Transverse colon (tissue), 4 donors: ENCODE measurements at regions not wholly inside any gene's neighbourhood (a gene's known extent, or its start where the extent isn't known, plus 50 kb on each side); places are given as distances from the start of the nearest gene placed in this dataset.

Experiments
- DNase-seq: peaks from one replicate; pipeline ENCODE4 v3.0.0-alpha.2; 2019
- H3K27ac ChIP-seq, 4 donors: fragments of 200-600 bp; sonication (generic); 2 replicates each; pipeline ENCODE4 v1.5.1; 2016 to 2018; ENCODE audit warnings: inconsistent platforms in 4 of 4
- H3K27me3 ChIP-seq: fragments of 200-600 bp; sonication (generic); 2 replicates; pipeline ENCODE4 v1.5.1; 2017; ENCODE audit warnings: inconsistent platforms
- H3K36me3 ChIP-seq, 4 donors: fragments of 200-600 bp; sonication (generic); 2 replicates each; pipeline ENCODE4 v1.5.1; 2017 to 2019; ENCODE audit warnings: inconsistent platforms in 4 of 4
- H3K4me1 ChIP-seq, 4 donors: fragments of 200-600 bp; sonication (generic); 2 replicates each; pipeline ENCODE4 v1.5.1; 2017 to 2020; ENCODE audit warnings: inconsistent platforms in 4 of 4
- H3K4me3 ChIP-seq, 4 donors: fragments of 200-600 bp; sonication (generic); 1 replicate in 1 of 4; 2 replicates in 3 of 4; pipeline versions ENCODE4 v1.5.1 to v1.6.1; 2017 to 2019; ENCODE audit warnings: inconsistent platforms in 4 of 4
- H3K9me3 ChIP-seq, 2 donors: fragments of 200-600 bp; sonication (generic); 2 replicates each; pipeline ENCODE4 v1.5.1; 2017 to 2019; ENCODE audit warnings: inconsistent platforms in 2 of 2
- EP300 ChIP-seq: sonication (generic); formaldehyde crosslinking; IDR thresholded peaks from one replicate; pipeline ENCODE4 v1.6.1; 2017; ENCODE audit warnings: antibody characterized with exemption, low read depth
- POLR2A ChIP-seq: fragments of 450-650 bp; IDR thresholded peaks from one replicate; pipeline ENCODE4 v1.6.1; 2016; ENCODE audit warnings: antibody characterized with exemption, mild to moderate bottlenecking, moderate library complexity
- POLR2AphosphoS5 ChIP-seq, 3 donors: sonication (generic); formaldehyde crosslinking; IDR thresholded peaks; one replicate each; pipeline ENCODE4 v1.6.1; 2016; ENCODE audit warnings: antibody characterized with exemption in 3 of 3
- WGBS, 2 donors: methylation state at CpG; one replicate each; pipeline ENCODE4 v1.1.5; 2018; ENCODE audit warnings: low coverage in 1 of 2; 5-methylcytosine and 5-hydroxymethylcytosine counted together
- in situ Hi-C, 4 donors: fragments of 200-750 bp; cut with MboI; loops; one replicate each; pipeline versions ENCODE4 v1.15.0 to v1.15.1; 2017; ENCODE audit warnings: low sequenced_read_pairs in 3 of 4, low pct_ligation_motif_present in 1 of 4, low pct_unique_long_range_greater_than_20kb in 1 of 4
- intact Hi-C: fragments of 100-400 bp; cut with DNase I; formaldehyde crosslinking; loops from one replicate; pipeline ENCODE4 v1.15.1; 2023; ENCODE audit warnings: low total_unique reads
- TF ChIP-seq, protein P1 (sequence below), 5 experiments: fragments of 200-600 bp in 3 of 5; fragments of 450-650 bp in 2 of 5; sonication (generic) in 3 of 5; IDR thresholded peaks; 1 replicate in 2 of 5; 2 replicates in 3 of 5; pipeline ENCODE4 v1.5.1; 2016 to 2017; ENCODE audit warnings: antibody characterized with exemption in 5 of 5, inconsistent platforms in 3 of 5, mild to moderate bottlenecking in 2 of 5, moderate library complexity in 1 of 5

DNA sequence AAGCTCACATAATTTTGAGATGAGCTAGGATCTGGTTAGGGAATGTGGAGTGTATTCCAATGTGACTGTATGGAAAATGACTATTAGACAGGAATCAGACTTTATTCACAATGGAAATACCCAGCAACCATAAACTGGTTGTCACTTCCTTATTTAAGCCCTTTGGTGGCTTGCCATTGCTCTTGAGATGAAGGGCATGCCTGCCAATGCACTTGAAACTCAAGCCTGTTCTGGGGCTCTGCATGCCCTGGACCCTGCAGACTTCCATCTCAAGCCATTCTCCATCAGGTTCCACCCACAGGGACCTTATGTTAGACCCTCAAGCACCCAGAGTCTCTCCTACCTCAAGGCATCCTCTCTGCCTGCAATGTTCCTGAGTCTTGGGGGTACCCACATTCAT, 145.5 kb downstream of the MPP7 start:
- Histone ChIP-seq H3K27me3 (no peaks in the 10 kb centered on the region), H3K4me3 (no peak overlapping the region), H3K36me3 (no peaks in the 10 kb centered on the region), H3K4me1 (no peaks in the 10 kb centered on the region), H3K27ac (no peak overlapping the region), H3K9me3 (no peaks in the 10 kb centered on the region)
- in situ Hi-C loops: no loop called here
- TF ChIP-seq POLR2A (no peak), POLR2AphosphoS5 (IDR thresholded peaks at IDR 0.05) (no peak), EP300 (no peak)
- TF ChIP-seq, protein P1, sequence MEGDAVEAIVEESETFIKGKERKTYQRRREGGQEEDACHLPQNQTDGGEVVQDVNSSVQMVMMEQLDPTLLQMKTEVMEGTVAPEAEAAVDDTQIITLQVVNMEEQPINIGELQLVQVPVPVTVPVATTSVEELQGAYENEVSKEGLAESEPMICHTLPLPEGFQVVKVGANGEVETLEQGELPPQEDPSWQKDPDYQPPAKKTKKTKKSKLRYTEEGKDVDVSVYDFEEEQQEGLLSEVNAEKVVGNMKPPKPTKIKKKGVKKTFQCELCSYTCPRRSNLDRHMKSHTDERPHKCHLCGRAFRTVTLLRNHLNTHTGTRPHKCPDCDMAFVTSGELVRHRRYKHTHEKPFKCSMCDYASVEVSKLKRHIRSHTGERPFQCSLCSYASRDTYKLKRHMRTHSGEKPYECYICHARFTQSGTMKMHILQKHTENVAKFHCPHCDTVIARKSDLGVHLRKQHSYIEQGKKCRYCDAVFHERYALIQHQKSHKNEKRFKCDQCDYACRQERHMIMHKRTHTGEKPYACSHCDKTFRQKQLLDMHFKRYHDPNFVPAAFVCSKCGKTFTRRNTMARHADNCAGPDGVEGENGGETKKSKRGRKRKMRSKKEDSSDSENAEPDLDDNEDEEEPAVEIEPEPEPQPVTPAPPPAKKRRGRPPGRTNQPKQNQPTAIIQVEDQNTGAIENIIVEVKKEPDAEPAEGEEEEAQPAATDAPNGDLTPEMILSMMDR (IDR thresholded peaks at IDR 0.05): no peak
- intact Hi-C loops: no loop called here
- DNase-seq: no peak

DNA sequence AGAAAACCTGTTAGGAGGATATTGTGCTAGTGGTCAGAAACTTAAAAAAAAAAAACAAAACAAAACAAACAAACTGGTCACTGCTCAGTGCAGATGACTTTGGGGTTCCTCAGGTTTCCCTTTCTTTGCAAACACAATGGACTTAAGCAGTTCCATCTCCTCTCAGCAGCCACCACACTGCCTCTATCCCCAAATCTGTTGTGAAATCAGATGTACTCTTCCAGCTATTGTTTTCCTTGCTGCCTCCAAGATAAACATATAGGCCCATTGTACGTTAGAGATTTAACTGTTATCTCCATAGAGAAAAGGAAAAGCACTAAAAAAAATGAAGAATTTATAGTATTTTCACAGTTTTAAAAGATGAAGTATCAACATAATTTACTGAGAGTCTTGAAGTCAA, 147.1 kb downstream of the MPP7 start:
- H3K9me3 ChIP-seq: no peaks in the 10 kb centered on the region
- no peaks in the 10 kb centered on the region for H3K36me3 ChIP-seq
- TF ChIP-seq EP300 (no peak), POLR2A (no peak), POLR2AphosphoS5 (IDR thresholded peaks at IDR 0.05) (no peak)
- TF ChIP-seq, protein P1 (IDR thresholded peaks at IDR 0.05): no peak
- no peaks in the 10 kb centered on the region for H3K27me3 ChIP-seq
- no peak overlapping the region for H3K27ac ChIP-seq
- intact Hi-C loops: no loop called here
- in situ Hi-C loops: no loop called here
- H3K4me3 ChIP-seq: no peak overlapping the region
- WGBS, 2 donors: 57 to 73% methylated on average over 1 of the region's 1 CpG
- no peaks in the 10 kb centered on the region for H3K4me1 ChIP-seq
- DNase-seq: no peak

DNA sequence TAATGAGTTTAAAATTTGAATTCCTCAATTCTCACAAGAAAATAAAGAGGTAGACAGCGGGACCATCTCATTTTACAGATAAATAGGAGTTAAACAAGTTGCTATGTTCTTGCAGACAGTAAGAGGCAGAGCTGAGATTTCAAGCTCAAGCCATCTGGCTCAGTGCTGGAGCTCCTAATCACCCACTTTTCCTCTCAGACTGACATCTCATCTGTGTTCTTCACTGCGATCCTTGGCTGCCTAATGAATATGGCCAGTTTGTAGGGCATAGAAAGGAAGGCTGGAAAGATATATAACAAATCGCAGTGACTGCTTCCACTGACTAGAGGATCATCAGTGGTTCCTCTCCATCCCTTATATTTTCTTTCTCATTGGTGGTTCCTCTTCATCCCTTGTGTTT, 151.2 kb downstream of the MPP7 start:
- Histone ChIP-seq H3K9me3 (no peaks in the 10 kb centered on the region), H3K4me1 (no peaks in the 10 kb centered on the region), H3K27me3 (no peaks in the 10 kb centered on the region), H3K36me3 (no peaks in the 10 kb centered on the region), H3K4me3 (no peak overlapping the region), H3K27ac (no peak overlapping the region)
- 81 to 87% methylated on average over 2 to 3 of the region's 3 CpGs for WGBS, 2 donors
- DNase-seq: no peak
- intact Hi-C loops (no loop called here), in situ Hi-C loops (no loop called here)
- no peak for TF ChIP-seq POLR2A

DNA sequence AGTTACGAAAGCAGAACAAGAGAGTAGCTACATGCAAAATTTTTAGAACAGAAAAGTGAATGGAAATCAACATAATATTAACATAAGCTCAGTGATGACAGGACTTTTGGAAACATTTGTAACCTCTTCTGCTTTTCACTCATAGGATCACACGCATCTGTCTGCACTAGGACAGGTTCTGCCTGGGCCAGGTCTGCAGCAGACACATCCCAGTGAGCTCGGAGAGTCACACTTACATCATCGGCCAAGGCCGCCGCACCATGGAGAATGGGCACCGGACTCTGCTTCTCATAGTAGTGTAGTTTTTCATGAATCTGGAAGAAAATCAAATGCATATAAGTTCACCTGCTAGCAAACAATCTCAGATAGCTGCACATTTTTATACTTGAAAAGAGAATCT, 150.9 kb upstream of the ODAD2 start:
- TF ChIP-seq POLR2AphosphoS5 (IDR thresholded peaks at IDR 0.05): no peak
- no peak for TF ChIP-seq POLR2A
- TF ChIP-seq, protein P1 (IDR thresholded peaks at IDR 0.05): no peak
- no peak for TF ChIP-seq EP300
- intact Hi-C loops: no loop called here
- no peaks in the 10 kb centered on the region for H3K4me1 ChIP-seq
- DNase-seq: no peak
- no peak overlapping the region for H3K27ac ChIP-seq
- no peaks in the 10 kb centered on the region for H3K27me3 ChIP-seq
- WGBS, 2 donors: 91 to 100% methylated on average over 2 to 7 of the region's 7 CpGs
- in situ Hi-C loops: no loop called here
- H3K36me3 ChIP-seq: no peaks in the 10 kb centered on the region
- no peaks in the 10 kb centered on the region for H3K9me3 ChIP-seq
- H3K4me3 ChIP-seq: no peak overlapping the region

DNA sequence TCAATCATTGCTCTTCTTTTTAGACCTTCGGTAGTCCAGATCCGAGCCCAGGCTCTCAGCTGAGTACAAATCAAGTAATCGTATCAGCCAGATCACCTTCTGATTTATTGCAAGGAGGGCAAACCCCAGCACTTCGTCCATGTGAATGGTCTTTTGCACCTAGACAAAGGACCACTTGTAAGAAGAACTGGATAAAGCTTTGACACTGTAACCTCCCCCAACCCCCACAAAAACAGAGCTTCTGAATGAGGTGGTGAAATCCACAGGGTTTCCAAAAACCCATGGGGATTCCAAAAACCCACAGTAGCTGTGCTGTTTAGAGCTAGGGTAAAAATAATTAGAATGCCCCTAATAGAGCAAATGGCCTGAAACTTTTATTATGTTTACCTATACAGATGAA, 148.8 kb upstream of the ODAD2 start:
- no peaks in the 10 kb centered on the region for H3K9me3 ChIP-seq
- H3K27me3 ChIP-seq: no peaks in the 10 kb centered on the region
- no peak for DNase-seq
- TF ChIP-seq POLR2A (no peak), POLR2AphosphoS5 (IDR thresholded peaks at IDR 0.05) (no peak), EP300 (no peak)
- TF ChIP-seq, protein P1 (IDR thresholded peaks at IDR 0.05): no peak
- no peak overlapping the region for H3K4me3 ChIP-seq
- intact Hi-C loops (no loop called here), in situ Hi-C loops (no loop called here)
- H3K4me1 ChIP-seq: no peaks in the 10 kb centered on the region
- 86 to 94% methylated on average over 2 to 4 of the region's 4 CpGs for WGBS, 2 donors
- H3K27ac ChIP-seq: no peak overlapping the region
- H3K36me3 ChIP-seq: peaks cover 0 to under 1% (median 0%) of the 10 kb centered on the region in 4 donors
